ENCODE measurements at regions not wholly inside any gene's neighbourhood (a gene's known extent, or its start where the extent isn't known, plus 50 kb on each side); places are given as distances from the start of the nearest gene placed in this dataset.
"Not testable (repeated sequence)": the region's sequence is repeated elsewhere in the genome, so short reads cannot be mapped to it uniquely, and the experiment has no call there.

- FAIRE-seq, result no peak
These were observed 247.7 kb downstream of the SOCS6 start for GRCh38 chr18:70536370-70537062.

- FAIRE-seq, result no peak
These were observed 246.2 kb downstream of the SOCS6 start for GRCh38 chr18:70535041-70535440.

GRCh38 chr18:70525322-70525721, 236.5 kb downstream of the SOCS6 start:
- FAIRE-seq, result not testable (repeated sequence)

- no peak for FAIRE-seq
These were observed 234.9 kb downstream of the SOCS6 start for GRCh38 chr18:70523792-70524182.

GRCh38 chr18:70523035-70523791, 234.4 kb downstream of the SOCS6 start:
- no peak for FAIRE-seq

- FAIRE-seq, result no peak
These were observed 233.4 kb downstream of the SOCS6 start for GRCh38 chr18:70522183-70522680.

- no peak for FAIRE-seq
These were observed 232.0 kb downstream of the SOCS6 start for GRCh38 chr18:70520867-70521266.

GRCh38 chr18:70513502-70514171, 224.8 kb downstream of the SOCS6 start:
- no peak for FAIRE-seq

GRCh38 chr18:70507970-70508369, 219.1 kb downstream of the SOCS6 start:
- no peak for FAIRE-seq

- no peak for FAIRE-seq
These were observed 217.7 kb downstream of the SOCS6 start for GRCh38 chr18:70506511-70506910.

GRCh38 chr18:70503060-70503459, 214.2 kb downstream of the SOCS6 start:
- FAIRE-seq, result no peak

- FAIRE-seq, result no peak
These were observed 212.5 kb downstream of the SOCS6 start for GRCh38 chr18:70501358-70501757.

- no peak for FAIRE-seq
These were observed 211.9 kb downstream of the SOCS6 start for GRCh38 chr18:70500748-70501147.

GRCh38 chr18:70499218-70499691, 210.4 kb downstream of the SOCS6 start:
- no peak for FAIRE-seq

GRCh38 chr18:70496353-70497294, 207.8 kb downstream of the SOCS6 start:
- FAIRE-seq, result no peak

GRCh38 chr18:70494524-70494923, 205.7 kb downstream of the SOCS6 start:
- FAIRE-seq, result no peak

GRCh38 chr18:70493461-70493860, 204.6 kb downstream of the SOCS6 start:
- FAIRE-seq, result no peak

GRCh38 chr18:70491734-70492348, 203.0 kb downstream of the SOCS6 start:
- FAIRE-seq, result peak; percentile 87

- FAIRE-seq, result peak; percentile 92
These were observed 201.4 kb downstream of the SOCS6 start for GRCh38 chr18:70489986-70490933.

- no peak for FAIRE-seq
These were observed 200.7 kb downstream of the SOCS6 start for GRCh38 chr18:70489571-70489970.

GRCh38 chr18:70469916-70470315, 181.1 kb downstream of the SOCS6 start:
- peak; percentile 84 for FAIRE-seq
